Prostate gland (tissue), 2 donors: ENCODE measurements at regions not wholly inside any gene's neighbourhood (a gene's known extent, or its start where the extent isn't known, plus 50 kb on each side); places are given as distances from the start of the nearest gene placed in this dataset.

Experiments used
- DNase-seq: peaks from one replicate; pipeline ENCODE4 v3.0.0-alpha.2; 2019; ENCODE audit warnings: low spot score
- H3K27ac ChIP-seq, 2 donors: fragments of 200-600 bp; sonication (generic); 2 replicates each; pipeline ENCODE4 v1.5.1; 2017 to 2019
- H3K27me3 ChIP-seq: fragments of 200-600 bp; sonication (generic); replicated peaks from 2 replicates; pipeline ENCODE4 v1.5.1; 2019; ENCODE audit not compliant: insufficient read depth
- H3K36me3 ChIP-seq, 2 donors: fragments of 200-600 bp; sonication (generic); 1 replicate in 1 of 2; 2 replicates in 1 of 2; pipeline versions ENCODE4 v1.5.1 to v1.8.1; 2017 to 2019
- H3K4me1 ChIP-seq: fragments of 200-600 bp; sonication (generic); replicated peaks from 2 replicates; pipeline ENCODE4 v1.5.1; 2019
- H3K4me3 ChIP-seq, 2 donors: fragments of 200-600 bp; sonication (generic); 2 replicates each; pipeline ENCODE4 v1.5.1; 2017 to 2019
- H3K9me3 ChIP-seq: fragments of 200-600 bp; sonication (generic); 2 replicates; pipeline ENCODE4 v1.5.1; 2017
- CTCF ChIP-seq, 4 experiments: fragments of 200-600 bp in 2 of 4; fragments of 450-650 bp in 2 of 4; sonication (generic) in 2 of 4; IDR thresholded peaks; 1 replicate in 3 of 4; 2 replicates in 1 of 4; pipeline ENCODE4 v1.5.1; 2016 to 2019; ENCODE audit warnings: antibody characterized with exemption in 4 of 4, mild to moderate bottlenecking in 2 of 4, moderate library complexity in 2 of 4
- POLR2A ChIP-seq: fragments of 450-650 bp; IDR thresholded peaks from one replicate; pipeline ENCODE4 v1.6.1; 2016; ENCODE audit warnings: antibody characterized with exemption, mild to moderate bottlenecking
- POLR2AphosphoS5 ChIP-seq: sonication (generic); formaldehyde crosslinking; IDR thresholded peaks from one replicate; pipeline ENCODE4 v1.6.1; 2017; ENCODE audit warnings: antibody characterized with exemption
- WGBS: methylation state at CpG from one replicate; pipeline ENCODE4 v1.1.5; 2018; 5-methylcytosine and 5-hydroxymethylcytosine counted together
- intact Hi-C: fragments of 100-400 bp; cut with DNase I; formaldehyde crosslinking; loops from one replicate; pipeline ENCODE4 v1.14.2; 2022

GRCh38 chr3:89619263-89619662 is 511.8 kb downstream of the EPHA3 start:
- WGBS = 98% methylated on average over 1 of the region's 1 CpG
- intact Hi-C loops = no loop called here
- no peak for DNase-seq
- no peaks in the 10 kb centered on the region for H3K9me3 ChIP-seq
- no peaks in the 10 kb centered on the region for H3K27me3 ChIP-seq
- no peaks in the 10 kb centered on the region for H3K36me3 ChIP-seq
- H3K4me3 ChIP-seq = no peak overlapping the region
- no peak overlapping the region for H3K27ac ChIP-seq
- H3K4me1 ChIP-seq = no peaks in the 10 kb centered on the region
- TF ChIP-seq POLR2AphosphoS5 = no peak
- TF ChIP-seq POLR2A = no peak
- no peak for TF ChIP-seq CTCF (IDR thresholded peaks at IDR 0.05)

GRCh38 chr3:89622063-89622700 is 514.8 kb downstream of the EPHA3 start:
- intact Hi-C loops = no loop called here
- no peaks in the 10 kb centered on the region for H3K9me3 ChIP-seq
- no peak overlapping the region for H3K27ac ChIP-seq
- 46% methylated on average over 4 of the region's 4 CpGs for WGBS
- H3K4me3 ChIP-seq = no peak overlapping the region
- no peaks in the 10 kb centered on the region for H3K27me3 ChIP-seq
- no peak for TF ChIP-seq CTCF (IDR thresholded peaks at IDR 0.05)
- H3K4me1 ChIP-seq = no peaks in the 10 kb centered on the region
- no peaks in the 10 kb centered on the region for H3K36me3 ChIP-seq
- no peak for DNase-seq

- TF ChIP-seq POLR2AphosphoS5 = no peak
- TF ChIP-seq CTCF (IDR thresholded peaks at IDR 0.05) = no peak
- TF ChIP-seq POLR2A = no peak
- intact Hi-C loops = no loop called here
These were observed 517.1 kb downstream of the EPHA3 start for GRCh38 chr3:89624494-89624893.

GRCh38 chr3:89625945-89626344 is 518.5 kb downstream of the EPHA3 start:
- Histone ChIP-seq H3K4me3 (no peak overlapping the region), H3K27ac (no peak overlapping the region), H3K4me1 (no peaks in the 10 kb centered on the region), H3K27me3 (no peaks in the 10 kb centered on the region), H3K36me3 (no peaks in the 10 kb centered on the region), H3K9me3 (no peaks in the 10 kb centered on the region)
- TF ChIP-seq POLR2AphosphoS5 (no peak), POLR2A (no peak), CTCF (IDR thresholded peaks at IDR 0.05) (no peak)
- DNase-seq = no peak
- 41% methylated on average over 2 of the region's 2 CpGs for WGBS
- intact Hi-C loops = no loop called here

More at GRCh38 chr3:89624494-89624893, 517.1 kb downstream of the EPHA3 start:
- no peaks in the 10 kb centered on the region for H3K27me3 ChIP-seq
- 64% methylated on average over 4 of the region's 4 CpGs for WGBS
- H3K27ac ChIP-seq = no peak overlapping the region
- no peaks in the 10 kb centered on the region for H3K36me3 ChIP-seq
- H3K4me1 ChIP-seq = no peaks in the 10 kb centered on the region
- DNase-seq = no peak
- H3K9me3 ChIP-seq = no peaks in the 10 kb centered on the region
- no peak overlapping the region for H3K4me3 ChIP-seq

GRCh38 chr3:89628856-89629670 is 521.6 kb downstream of the EPHA3 start:
- Histone ChIP-seq H3K9me3 (no peaks in the 10 kb centered on the region), H3K36me3 (no peaks in the 10 kb centered on the region), H3K27me3 (no peaks in the 10 kb centered on the region), H3K4me3 (no peak overlapping the region), H3K27ac (no peak overlapping the region), H3K4me1 (no peaks in the 10 kb centered on the region)
- 63% methylated on average over 5 of the region's 5 CpGs for WGBS
- intact Hi-C loops = no loop called here
- DNase-seq = no peak
- no peak for TF ChIP-seq POLR2A
- TF ChIP-seq POLR2AphosphoS5 = no peak
- TF ChIP-seq CTCF (IDR thresholded peaks at IDR 0.05) = no peak
